Loucy (cell line): ENCODE measurements at regions not wholly inside any gene's neighbourhood (a gene's known extent, or its start where the extent isn't known, plus 50 kb on each side); places are given as distances from the start of the nearest gene placed in this dataset.

Source experiments
- H2AFZ ChIP-seq: fragments of 200-600 bp; sonication (generic); 2 replicates; pipeline ENCODE4 v1.6.0; 2016; ENCODE audit warnings: antibody characterized with exemption, mild to moderate bottlenecking, low read length, moderate library complexity
- H3F3A ChIP-seq: fragments of 200-600 bp; 2 replicates; pipeline ENCODE4 v1.6.0; 2016; ENCODE audit warnings: antibody characterized with exemption, low read depth, mild to moderate bottlenecking
- H3K27me3 ChIP-seq: fragments of 200-600 bp; sonication (generic); 2 replicates; pipeline ENCODE4 v1.6.1; 2014; ENCODE audit warnings: low read length, mild to moderate bottlenecking; ENCODE audit not compliant: insufficient read depth, poor library complexity, severe bottlenecking
- H3K36me3 ChIP-seq: fragments of 200-600 bp; sonication (generic); 2 replicates; pipeline ENCODE4 v1.6.1; 2016; ENCODE audit warnings: low read length; ENCODE audit not compliant: insufficient read depth
- H3K4me1 ChIP-seq: fragments of 200-600 bp; sonication (generic); 2 replicates; pipeline ENCODE4 v1.5.1; 2014; ENCODE audit warnings: low read length, mild to moderate bottlenecking; ENCODE audit not compliant: insufficient read depth, poor library complexity, severe bottlenecking
- H3K4me2 ChIP-seq: fragments of 200-600 bp; sonication (generic); 2 replicates; pipeline ENCODE4 v1.6.0; 2014; ENCODE audit warnings: antibody characterized with exemption, low read length, low read depth, mild to moderate bottlenecking; ENCODE audit not compliant: poor library complexity, severe bottlenecking
- H3K4me3 ChIP-seq: fragments of 200-600 bp; sonication (generic); 2 replicates; pipeline ENCODE4 v1.5.1; 2014; ENCODE audit warnings: low read length, mild to moderate bottlenecking, mixed read lengths; ENCODE audit not compliant: poor library complexity, severe bottlenecking
- H3K79me2 ChIP-seq: fragments of 200-600 bp; sonication (generic); 2 replicates; pipeline ENCODE4 v1.6.1; 2014; ENCODE audit warnings: low read length; ENCODE audit not compliant: insufficient read depth
- H3K9ac ChIP-seq: fragments of 200-600 bp; sonication (generic); 2 replicates; pipeline ENCODE4 v1.6.0; 2014; ENCODE audit warnings: mild to moderate bottlenecking, low read depth, low read length, moderate library complexity; ENCODE audit not compliant: poor library complexity, severe bottlenecking
- H3K9me2 ChIP-seq: fragments of 200-600 bp; sonication (generic); replicated peaks from 2 replicates; pipeline ENCODE4 v1.6.1; 2016; ENCODE audit warnings: low read depth, low read length, mixed read lengths
- H3K9me3 ChIP-seq: fragments of 200-600 bp; sonication (generic); 2 replicates; pipeline ENCODE4 v1.6.1; 2014; ENCODE audit warnings: mild to moderate bottlenecking, antibody characterized with exemption, low read length, low read depth; ENCODE audit not compliant: insufficient read depth
- H4K20me1 ChIP-seq: fragments of 200-600 bp; sonication (generic); 2 replicates; pipeline ENCODE4 v1.6.0; 2014; ENCODE audit warnings: antibody characterized with exemption, low read length, mild to moderate bottlenecking; ENCODE audit not compliant: insufficient read depth, poor library complexity, severe bottlenecking
- EZH2phosphoT487 ChIP-seq: fragments of 200-600 bp; IDR thresholded peaks from 2 replicates; pipeline ENCODE4 v1.6.1; 2018; ENCODE audit warnings: antibody characterized with exemption, mild to moderate bottlenecking, moderate library complexity, borderline replicate concordance
- TF ChIP-seq, protein P1 (sequence below): fragments of 200-600 bp; sonication (generic); conservative IDR thresholded peaks from 2 replicates; pipeline ENCODE4 v1.5.1; 2014; ENCODE audit warnings: mild to moderate bottlenecking, antibody characterized with exemption, low read length

GRCh38 chr1:58209575-58209974 lies 337.0 kb downstream of the OMA1 start:
- no peaks in the 10 kb centered on the region for H3K27me3 ChIP-seq

DNA sequence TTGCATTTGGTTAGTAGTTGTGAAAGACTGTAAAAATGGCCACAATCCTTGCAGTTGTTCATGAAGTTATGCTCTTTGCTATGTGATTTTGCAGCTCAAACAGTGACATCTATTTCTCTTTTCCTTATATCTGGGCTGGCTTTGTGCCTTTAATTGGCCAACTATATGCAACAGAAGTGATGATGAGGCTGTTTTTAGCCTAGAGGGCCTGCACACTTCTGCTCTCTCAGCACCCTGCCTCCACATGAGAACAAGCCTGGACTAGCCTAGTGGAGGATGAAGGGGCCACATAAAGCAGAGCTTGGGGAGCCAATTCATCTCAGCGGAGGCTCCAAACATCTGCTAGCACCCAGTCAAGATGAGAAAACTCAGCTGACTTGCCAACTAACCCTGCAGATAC lies 339.8 kb downstream of the OMA1 start:
- Histone ChIP-seq H3K79me2 (no peaks in the 10 kb centered on the region), H3K4me1 (no peaks in the 10 kb centered on the region), H3F3A (no peaks in the 10 kb centered on the region), H3K9ac (no peak overlapping the region), H2AFZ (no peak overlapping the region), H3K27me3 (no peaks in the 10 kb centered on the region), H3K4me2 (no peak overlapping the region), H3K36me3 (no peaks in the 10 kb centered on the region), H3K9me3 (no peaks in the 10 kb centered on the region), H3K4me3 (no peak overlapping the region), H3K9me2 (no peaks in the 10 kb centered on the region), H4K20me1 (no peaks in the 10 kb centered on the region)
- TF ChIP-seq, protein P1, sequence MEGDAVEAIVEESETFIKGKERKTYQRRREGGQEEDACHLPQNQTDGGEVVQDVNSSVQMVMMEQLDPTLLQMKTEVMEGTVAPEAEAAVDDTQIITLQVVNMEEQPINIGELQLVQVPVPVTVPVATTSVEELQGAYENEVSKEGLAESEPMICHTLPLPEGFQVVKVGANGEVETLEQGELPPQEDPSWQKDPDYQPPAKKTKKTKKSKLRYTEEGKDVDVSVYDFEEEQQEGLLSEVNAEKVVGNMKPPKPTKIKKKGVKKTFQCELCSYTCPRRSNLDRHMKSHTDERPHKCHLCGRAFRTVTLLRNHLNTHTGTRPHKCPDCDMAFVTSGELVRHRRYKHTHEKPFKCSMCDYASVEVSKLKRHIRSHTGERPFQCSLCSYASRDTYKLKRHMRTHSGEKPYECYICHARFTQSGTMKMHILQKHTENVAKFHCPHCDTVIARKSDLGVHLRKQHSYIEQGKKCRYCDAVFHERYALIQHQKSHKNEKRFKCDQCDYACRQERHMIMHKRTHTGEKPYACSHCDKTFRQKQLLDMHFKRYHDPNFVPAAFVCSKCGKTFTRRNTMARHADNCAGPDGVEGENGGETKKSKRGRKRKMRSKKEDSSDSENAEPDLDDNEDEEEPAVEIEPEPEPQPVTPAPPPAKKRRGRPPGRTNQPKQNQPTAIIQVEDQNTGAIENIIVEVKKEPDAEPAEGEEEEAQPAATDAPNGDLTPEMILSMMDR = no peak
- TF ChIP-seq EZH2phosphoT487 = no peak

More at GRCh38 chr1:58209575-58209974, 337.0 kb downstream of the OMA1 start:
- H4K20me1 ChIP-seq = no peaks in the 10 kb centered on the region
- H3K4me2 ChIP-seq = no peak overlapping the region
- no peak overlapping the region for H3K4me3 ChIP-seq
- no peaks in the 10 kb centered on the region for H3K9me2 ChIP-seq
- no peaks in the 10 kb centered on the region for H3K36me3 ChIP-seq
- H2AFZ ChIP-seq = no peak overlapping the region
- H3F3A ChIP-seq = no peaks in the 10 kb centered on the region
- no peak overlapping the region for H3K9ac ChIP-seq
- H3K79me2 ChIP-seq = no peaks in the 10 kb centered on the region
- no peaks in the 10 kb centered on the region for H3K9me3 ChIP-seq
- H3K4me1 ChIP-seq = no peaks in the 10 kb centered on the region
- TF ChIP-seq EZH2phosphoT487 = no peak
- TF ChIP-seq, protein P1 = no peak

DNA sequence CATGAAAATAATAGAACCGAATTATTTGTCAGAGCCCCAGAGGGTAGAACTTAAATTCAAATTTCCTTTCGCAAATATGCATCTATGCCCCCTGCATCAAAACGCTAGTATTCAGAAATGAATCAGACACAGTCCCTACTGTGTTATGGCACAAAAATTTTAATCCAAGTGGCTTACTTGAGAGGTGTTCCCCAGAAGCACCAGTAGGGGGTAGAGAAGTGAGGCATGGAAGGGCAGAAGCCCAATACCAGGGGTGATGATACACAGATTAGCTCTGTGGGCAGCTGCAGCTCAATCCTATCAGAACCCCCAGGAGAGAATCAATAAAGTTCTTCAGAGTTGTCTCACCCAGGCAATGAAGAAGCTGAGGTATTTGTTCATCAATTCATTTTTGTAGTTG lies 342.2 kb downstream of the OMA1 start:
- no peak overlapping the region for H2AFZ ChIP-seq
- H3K36me3 ChIP-seq = no peaks in the 10 kb centered on the region
- no peaks in the 10 kb centered on the region for H4K20me1 ChIP-seq
- H3K79me2 ChIP-seq = no peaks in the 10 kb centered on the region
- no peak overlapping the region for H3K4me3 ChIP-seq
- no peaks in the 10 kb centered on the region for H3K9me2 ChIP-seq
- H3K27me3 ChIP-seq = peaks cover 5% of the 10 kb centered on the region
- H3K9ac ChIP-seq = no peak overlapping the region
- no peak overlapping the region for H3K4me2 ChIP-seq
- TF ChIP-seq, protein P1 = peak; percentile 67
- TF ChIP-seq EZH2phosphoT487 = no peak
- H3K4me1 ChIP-seq = no peaks in the 10 kb centered on the region
- no peaks in the 10 kb centered on the region for H3K9me3 ChIP-seq
- no peaks in the 10 kb centered on the region for H3F3A ChIP-seq
